HG03064 (cell line): ENCODE measurements at regions not wholly inside any gene's neighbourhood (a gene's known extent, or its start where the extent isn't known, plus 50 kb on each side); places are given as distances from the start of the nearest gene placed in this dataset.

Experiments used
- ATAC-seq: cut with Tn5 transposase; IDR thresholded peaks from one replicate; pipeline ENCODE4 v1.9.1; 2021; ENCODE audit warnings: low read depth; ENCODE audit not compliant: unreplicated experiment

- ATAC-seq: no peak
Measured at GRCh38 chr5:174607916-174608315, 116.5 kb upstream of the MSX2 start.

DNA sequence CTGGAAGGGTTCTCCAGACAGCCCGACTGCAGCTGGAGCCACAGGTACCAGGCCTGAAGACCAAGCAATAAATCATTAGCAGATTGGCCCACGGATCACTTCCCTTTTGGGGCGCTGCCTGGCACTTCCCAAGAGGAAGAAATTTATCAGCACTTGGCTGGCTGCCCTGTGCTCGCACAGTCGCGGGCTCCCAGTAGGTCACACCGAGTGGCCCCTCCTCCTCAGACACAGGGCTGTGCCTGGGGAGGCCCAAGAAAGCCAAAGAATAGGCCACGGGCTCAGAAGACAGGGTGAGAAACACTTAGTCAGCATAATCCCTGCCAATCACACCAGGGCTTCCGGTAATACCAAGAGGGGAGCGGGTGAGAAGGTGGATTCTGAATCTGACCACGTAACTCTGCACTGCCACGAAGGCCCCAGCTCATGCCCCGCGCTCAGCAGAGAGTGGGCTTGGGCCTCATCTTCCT is 115.7 kb upstream of the MSX2 start:
- ATAC-seq: no peak

GRCh38 chr5:174609116-174609515 is 115.3 kb upstream of the MSX2 start:
- no peak for ATAC-seq

DNA sequence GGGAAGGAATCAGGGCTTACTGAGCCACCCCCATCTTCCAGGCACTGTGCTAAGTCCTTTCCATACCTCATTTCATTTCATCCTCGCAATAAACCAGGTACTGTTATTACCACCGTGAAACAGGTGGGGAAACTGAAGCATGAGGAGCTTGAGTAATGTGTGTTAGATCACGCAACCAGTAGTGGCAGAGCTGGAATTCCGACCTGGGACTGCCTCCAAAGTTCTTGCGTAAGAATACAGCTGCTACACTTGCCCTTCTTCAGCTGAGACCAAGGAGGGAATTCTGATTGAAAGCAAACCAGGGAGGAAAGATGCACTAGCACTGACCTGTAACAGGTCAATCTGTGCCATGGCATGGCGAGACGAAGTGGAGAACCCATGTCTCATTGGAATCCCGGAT is 113.4 kb upstream of the MSX2 start:
- ATAC-seq: no peak

DNA sequence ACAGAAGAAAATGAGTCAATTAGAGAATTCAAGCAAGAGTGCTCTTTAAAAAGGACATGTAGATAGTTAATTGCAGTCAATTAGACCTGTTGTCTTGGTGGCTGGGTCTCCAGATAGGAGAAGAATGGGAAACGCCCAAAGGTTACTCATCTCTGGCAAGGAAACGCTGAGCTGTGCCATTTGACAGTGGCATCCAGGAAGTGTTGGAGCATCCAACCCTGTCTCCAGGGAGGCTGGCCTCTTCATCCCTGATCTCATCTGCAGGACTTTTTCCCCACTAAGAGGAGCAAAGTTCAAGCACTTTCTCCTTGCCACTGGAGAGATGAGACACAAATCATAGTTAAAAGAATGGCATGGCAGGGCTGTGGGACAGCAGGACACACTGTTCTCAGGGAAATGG is 111.7 kb upstream of the MSX2 start:
- no peak for ATAC-seq

GRCh38 chr5:174614500-174615135 is 109.8 kb upstream of the MSX2 start:
- no peak for ATAC-seq

GRCh38 chr5:174616036-174616435 is 108.3 kb upstream of the MSX2 start:
- ATAC-seq: no peak

GRCh38 chr5:174617285-174617684 is 107.1 kb upstream of the MSX2 start:
- ATAC-seq: no peak

- no peak for ATAC-seq
Measured at GRCh38 chr5:174617910-174618309, 106.5 kb upstream of the MSX2 start.

- ATAC-seq: no peak
Measured at GRCh38 chr5:174618589-174618988, 105.8 kb upstream of the MSX2 start.

GRCh38 chr5:174622067-174622466 is 102.3 kb upstream of the MSX2 start:
- no peak for ATAC-seq

- ATAC-seq: no peak
Measured at GRCh38 chr5:174623018-174623417, 101.4 kb upstream of the MSX2 start.

DNA sequence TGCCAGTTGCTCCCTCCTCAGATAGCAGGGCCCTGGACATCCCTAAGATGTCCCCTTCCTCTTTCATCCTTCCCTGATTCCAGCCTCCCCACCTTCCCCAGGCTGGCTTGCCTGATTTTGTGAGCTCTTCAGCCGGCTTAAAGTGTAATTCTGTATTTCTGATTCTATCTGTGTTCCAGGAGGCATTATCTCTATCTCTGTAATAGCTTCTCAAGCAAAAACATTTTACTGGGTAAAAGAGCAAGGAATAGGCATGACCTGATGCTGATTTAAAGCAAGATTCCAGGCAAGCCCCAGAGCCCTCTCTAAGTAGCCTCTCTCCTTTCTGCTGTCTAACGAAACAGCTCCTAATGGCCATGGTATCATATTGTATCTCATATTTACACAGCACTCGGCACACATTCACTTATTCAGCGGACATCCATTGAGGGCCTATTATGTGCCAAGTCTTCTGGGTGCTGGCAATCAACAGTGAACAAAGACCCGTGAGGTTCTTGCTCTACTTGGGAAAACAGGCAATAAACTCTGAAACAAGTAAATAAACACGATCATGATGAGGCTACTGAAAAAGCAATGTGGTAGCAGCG is 100.9 kb upstream of the MSX2 start:
- ATAC-seq: no peak

DNA sequence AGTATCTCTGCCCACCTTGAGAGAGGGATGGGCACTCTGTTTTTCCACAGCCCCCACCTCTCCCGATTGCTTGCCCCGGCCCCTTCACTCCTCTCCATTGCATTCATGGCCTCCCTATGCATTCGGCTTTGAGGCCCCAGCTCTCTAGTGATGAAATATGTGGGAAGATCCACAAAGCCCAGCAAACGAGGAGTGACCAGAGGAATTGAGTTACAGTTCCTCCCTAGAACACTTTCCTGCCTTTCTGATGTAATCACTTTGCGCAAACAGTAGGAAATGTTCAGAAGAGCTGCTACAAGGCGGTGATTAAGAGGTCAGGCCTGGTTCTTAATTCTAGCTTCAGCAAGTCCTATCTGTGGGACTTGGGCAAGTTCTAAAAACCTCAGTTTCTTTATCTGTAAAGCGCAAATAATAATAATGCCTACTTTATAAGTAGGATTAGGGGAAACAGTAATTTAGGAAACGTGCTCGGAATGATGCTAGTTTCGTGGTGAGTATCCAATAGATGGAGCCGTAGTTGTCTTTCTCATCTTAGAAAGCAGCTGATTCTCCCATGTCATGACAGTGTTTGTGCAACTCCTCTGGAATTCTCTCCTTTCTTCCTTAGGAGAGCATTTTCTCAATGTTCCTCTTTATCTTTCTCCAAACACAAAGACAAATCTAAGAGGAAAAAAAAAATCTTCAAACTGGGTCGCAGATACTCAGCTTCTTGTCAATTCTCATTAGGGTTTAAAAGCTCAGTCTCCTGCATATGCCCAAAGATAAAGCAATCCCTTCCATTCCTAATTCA is 99.5 kb upstream of the MSX2 start:
- no peak for ATAC-seq

- no peak for ATAC-seq
Measured at GRCh38 chr5:174625591-174626350, 98.6 kb upstream of the MSX2 start.

DNA sequence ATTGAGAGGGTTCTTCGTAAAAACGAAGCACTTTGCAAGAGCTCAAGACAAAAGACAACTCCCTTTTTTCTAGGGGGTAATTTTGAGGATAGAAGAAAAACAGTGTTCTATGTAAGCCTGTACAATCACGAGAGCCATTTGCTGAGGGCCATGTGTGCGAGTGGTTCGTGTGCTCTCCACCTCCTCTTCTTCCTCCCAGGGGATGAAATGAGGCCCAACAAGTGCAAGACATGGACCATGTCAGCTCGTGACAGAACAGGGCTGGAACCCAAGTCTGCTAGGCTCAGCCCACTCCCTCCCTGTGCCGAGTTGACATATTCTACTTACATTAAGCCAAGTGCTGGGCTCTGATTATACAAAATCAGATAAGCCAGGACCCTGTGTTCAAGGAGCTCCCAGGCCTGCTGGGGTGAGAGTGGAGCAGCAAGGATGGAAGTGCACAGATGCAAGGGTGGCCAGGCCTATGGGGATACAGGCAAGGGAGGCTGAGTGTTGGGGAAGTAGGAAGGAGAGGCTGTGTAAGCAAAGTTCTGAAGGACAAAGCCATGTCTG is 97.9 kb upstream of the MSX2 start:
- no peak for ATAC-seq

- no peak for ATAC-seq
Measured at GRCh38 chr5:174636094-174636493, 88.3 kb upstream of the MSX2 start.

- ATAC-seq: no peak
Measured at GRCh38 chr5:174642816-174643405, 81.5 kb upstream of the MSX2 start.

- ATAC-seq: no peak
Measured at GRCh38 chr5:174644436-174644835, 79.9 kb upstream of the MSX2 start.

DNA sequence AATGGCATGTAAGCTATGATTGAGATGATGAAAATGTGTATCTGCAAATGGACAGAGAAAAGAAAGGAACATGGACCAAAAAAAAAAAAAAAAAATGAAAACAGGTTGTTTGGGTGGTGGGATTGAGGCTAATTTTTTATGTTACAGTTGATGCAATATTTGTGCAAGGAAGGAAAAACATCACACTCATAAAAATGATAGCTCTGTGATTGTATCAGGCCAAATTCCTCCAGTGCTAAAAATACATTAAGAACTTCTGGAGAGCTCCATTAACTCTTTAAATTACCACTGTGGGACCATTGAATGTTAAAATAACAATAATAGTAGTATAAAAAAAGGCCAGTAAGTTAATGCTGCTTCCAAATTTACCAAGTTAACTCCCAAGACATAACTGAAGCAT is 79.5 kb upstream of the MSX2 start:
- no peak for ATAC-seq
